Gastroesophageal sphincter (tissue), 4 donors: ENCODE measurements at regions not wholly inside any gene's neighbourhood (a gene's known extent, or its start where the extent isn't known, plus 50 kb on each side); places are given as distances from the start of the nearest gene placed in this dataset.

Experiments
- ATAC-seq: fragments of 150-250 bp; one replicate; pipeline ENCODE4 v1.9.1; 2016; ENCODE audit warnings: mild to moderate bottlenecking, moderate library complexity
- H3K27ac ChIP-seq, 4 donors: fragments of 200-600 bp; sonication (generic) in 3 of 4; 1 replicate in 3 of 4; 2 replicates in 1 of 4; pipeline ENCODE4 v1.5.1; 2016 to 2019
- H3K27me3 ChIP-seq: fragments of 200-600 bp; sonication (generic); one replicate; pipeline ENCODE4 v1.5.1; 2019
- H3K36me3 ChIP-seq, 2 donors: fragments of 200-600 bp; sonication (generic); one replicate each; pipeline ENCODE4 v1.5.1; 2019; ENCODE audit warnings: control low read depth in 1 of 2
- H3K4me1 ChIP-seq, 3 donors: fragments of 200-600 bp; sonication (generic); 1 replicate in 2 of 3; 2 replicates in 1 of 3; pipeline ENCODE4 v1.5.1; 2016 to 2019; ENCODE audit warnings: control low read depth in 2 of 3
- H3K4me3 ChIP-seq, 2 donors: fragments of 200-600 bp; sonication (generic); one replicate each; pipeline ENCODE4 v1.5.1; 2019; ENCODE audit warnings: mild to moderate bottlenecking in 1 of 2, moderate library complexity in 1 of 2
- H3K9me3 ChIP-seq, 3 donors: fragments of 200-600 bp; sonication (generic); one replicate each; pipeline ENCODE4 v1.5.1; 2017 to 2019; ENCODE audit warnings: control low read depth in 2 of 3
- EP300 ChIP-seq: sonication (generic); formaldehyde crosslinking; IDR thresholded peaks from one replicate; pipeline ENCODE4 v1.6.1; 2017; ENCODE audit warnings: antibody characterized with exemption, mild to moderate bottlenecking
- POLR2A ChIP-seq, 2 donors: fragments of 450-650 bp; IDR thresholded peaks; one replicate each; pipeline ENCODE4 v1.6.1; 2017; ENCODE audit warnings: antibody characterized with exemption in 2 of 2, mild to moderate bottlenecking in 2 of 2, moderate library complexity in 1 of 2
- POLR2AphosphoS5 ChIP-seq: sonication (generic); formaldehyde crosslinking; IDR thresholded peaks from one replicate; pipeline ENCODE4 v1.6.1; 2017; ENCODE audit warnings: antibody characterized with exemption
- WGBS, 2 donors: methylation state at CpG; one replicate each; pipeline ENCODE4 v1.1.5; 2018; ENCODE audit warnings: low coverage in 1 of 2; 5-methylcytosine and 5-hydroxymethylcytosine counted together
- TF ChIP-seq, protein P1 (sequence below), 4 experiments: fragments of 200-600 bp in 2 of 4; fragments of 450-650 bp in 2 of 4; sonication (generic) in 1 of 4; IDR thresholded peaks; one replicate each; pipeline ENCODE4 v1.5.1; 2017 to 2019; ENCODE audit warnings: antibody characterized with exemption in 4 of 4, mild to moderate bottlenecking in 2 of 4, moderate library complexity in 2 of 4

DNA sequence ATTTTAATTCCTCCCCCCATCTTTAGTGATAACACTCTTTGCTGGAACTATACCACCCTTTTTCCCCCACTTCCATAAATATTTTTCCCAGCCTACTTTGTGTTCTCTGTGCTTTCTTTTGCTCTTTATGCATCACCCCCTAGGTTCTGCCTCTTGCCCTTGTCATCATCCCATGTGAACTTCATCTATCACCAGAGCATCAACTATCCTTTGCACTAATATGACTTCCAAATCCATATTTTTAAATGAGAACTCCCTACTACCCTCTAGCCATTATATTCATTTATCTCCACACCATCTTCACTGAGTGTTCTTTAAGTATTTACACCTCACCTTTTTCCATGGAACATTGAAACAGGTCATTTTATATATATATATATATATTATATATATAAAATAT lies 452.7 kb downstream of the FOXO1 start:
- H3K27me3 ChIP-seq, result no peaks in the 10 kb centered on the region
- no peak overlapping the region for H3K4me3 ChIP-seq
- no peak overlapping the region for H3K27ac ChIP-seq
- no peaks in the 10 kb centered on the region for H3K36me3 ChIP-seq
- no peaks in the 10 kb centered on the region for H3K4me1 ChIP-seq
- TF ChIP-seq POLR2A (IDR thresholded peaks at IDR 0.05) (no peak), EP300 (no peak), POLR2AphosphoS5 (no peak)
- TF ChIP-seq, protein P1, sequence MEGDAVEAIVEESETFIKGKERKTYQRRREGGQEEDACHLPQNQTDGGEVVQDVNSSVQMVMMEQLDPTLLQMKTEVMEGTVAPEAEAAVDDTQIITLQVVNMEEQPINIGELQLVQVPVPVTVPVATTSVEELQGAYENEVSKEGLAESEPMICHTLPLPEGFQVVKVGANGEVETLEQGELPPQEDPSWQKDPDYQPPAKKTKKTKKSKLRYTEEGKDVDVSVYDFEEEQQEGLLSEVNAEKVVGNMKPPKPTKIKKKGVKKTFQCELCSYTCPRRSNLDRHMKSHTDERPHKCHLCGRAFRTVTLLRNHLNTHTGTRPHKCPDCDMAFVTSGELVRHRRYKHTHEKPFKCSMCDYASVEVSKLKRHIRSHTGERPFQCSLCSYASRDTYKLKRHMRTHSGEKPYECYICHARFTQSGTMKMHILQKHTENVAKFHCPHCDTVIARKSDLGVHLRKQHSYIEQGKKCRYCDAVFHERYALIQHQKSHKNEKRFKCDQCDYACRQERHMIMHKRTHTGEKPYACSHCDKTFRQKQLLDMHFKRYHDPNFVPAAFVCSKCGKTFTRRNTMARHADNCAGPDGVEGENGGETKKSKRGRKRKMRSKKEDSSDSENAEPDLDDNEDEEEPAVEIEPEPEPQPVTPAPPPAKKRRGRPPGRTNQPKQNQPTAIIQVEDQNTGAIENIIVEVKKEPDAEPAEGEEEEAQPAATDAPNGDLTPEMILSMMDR (IDR thresholded peaks at IDR 0.05), result no peak
- no peak for ATAC-seq
- no peaks in the 10 kb centered on the region for H3K9me3 ChIP-seq

DNA sequence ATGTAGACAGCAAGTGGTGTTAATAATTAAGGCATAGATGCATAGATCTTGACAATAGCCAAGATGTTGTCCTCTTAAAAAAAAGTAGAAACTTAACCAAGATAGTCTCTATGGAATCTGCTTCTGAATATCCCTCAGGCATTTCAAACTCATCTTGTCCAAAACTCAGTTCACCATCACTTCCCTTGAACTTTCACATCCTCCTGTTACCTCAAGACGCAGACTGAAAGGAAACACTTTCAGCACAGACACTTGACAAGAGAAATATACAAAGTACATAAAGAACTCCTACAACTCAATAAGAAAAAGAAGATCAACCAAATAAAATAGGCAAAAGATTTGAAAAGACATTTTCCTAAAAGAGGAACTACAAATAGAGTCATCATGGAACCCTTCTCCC lies 451.1 kb downstream of the FOXO1 start:
- peaks cover 0 to 5% (median 0%) of the 10 kb centered on the region in 3 donors for H3K4me1 ChIP-seq
- H3K9me3 ChIP-seq, result no peaks in the 10 kb centered on the region
- peak overlapping the region in 1 of 4 donors; percentile 3 for H3K27ac ChIP-seq
- no peak overlapping the region for H3K4me3 ChIP-seq
- no peaks in the 10 kb centered on the region for H3K36me3 ChIP-seq
- TF ChIP-seq POLR2A (IDR thresholded peaks at IDR 0.05) (no peak), POLR2AphosphoS5 (no peak), EP300 (no peak)
- TF ChIP-seq, protein P1 (IDR thresholded peaks at IDR 0.05), result no peak
- no peaks in the 10 kb centered on the region for H3K27me3 ChIP-seq
- no peak for ATAC-seq
- WGBS, 2 donors, result 50% methylated on average over 1 of the region's 1 CpG; no CpG with 5 or more reads in 1 of the 2 donors

DNA sequence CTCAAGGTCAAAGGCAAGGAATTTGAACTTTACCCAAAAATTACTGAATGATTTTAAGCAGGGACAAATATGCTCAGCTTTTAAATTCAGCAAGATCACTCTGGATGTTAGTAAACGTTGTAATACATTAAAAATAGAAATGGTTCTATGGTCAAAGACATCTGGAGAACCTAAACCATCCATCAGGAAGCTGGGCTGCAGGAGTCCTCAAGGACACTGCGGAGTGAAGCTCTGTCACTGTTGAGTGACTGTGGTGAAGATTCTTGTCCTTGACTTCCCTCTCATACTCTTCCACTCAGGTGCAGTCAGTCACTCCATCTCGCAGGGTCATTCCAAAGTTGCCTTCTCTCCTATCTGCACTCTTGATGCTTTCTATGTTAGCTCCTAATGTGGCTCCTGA lies 450.7 kb downstream of the FOXO1 start:
- TF ChIP-seq EP300 (no peak), POLR2AphosphoS5 (no peak), POLR2A (IDR thresholded peaks at IDR 0.05) (no peak)
- TF ChIP-seq, protein P1 (IDR thresholded peaks at IDR 0.05), result no peak
- Histone ChIP-seq H3K36me3 (no peaks in the 10 kb centered on the region), H3K4me1 (peaks cover under 1 to 9% (median 3%) of the 10 kb centered on the region in 3 donors), H3K9me3 (no peaks in the 10 kb centered on the region), H3K27me3 (no peaks in the 10 kb centered on the region), H3K27ac (peak overlapping the region in 1 of 4 donors; percentile 3), H3K4me3 (no peak overlapping the region)
- WGBS, 2 donors, result 83 to 92% methylated on average over 2 to 3 of the region's 3 CpGs
- ATAC-seq, result no peak

DNA sequence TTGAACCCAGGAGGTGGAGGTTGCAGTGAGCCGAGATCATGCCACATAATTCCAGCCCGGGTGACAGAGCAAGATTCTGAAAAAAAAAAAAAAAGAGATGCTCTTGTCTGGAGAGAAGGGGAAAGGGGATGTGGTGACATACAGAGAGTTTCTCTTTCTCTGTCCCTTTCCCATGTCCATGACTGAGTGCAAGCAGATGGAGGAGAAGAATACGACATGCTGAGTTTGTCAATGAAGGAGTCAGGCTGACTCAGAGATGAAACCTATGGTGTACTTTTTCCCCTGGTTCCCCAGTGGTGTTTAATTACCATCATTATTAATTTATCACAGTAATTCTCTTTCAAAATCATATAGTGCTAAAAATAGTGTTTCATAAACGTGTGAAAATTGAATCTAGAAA lies 448.8 kb downstream of the FOXO1 start:
- no peaks in the 10 kb centered on the region for H3K27me3 ChIP-seq
- no peak for TF ChIP-seq POLR2AphosphoS5
- no peaks in the 10 kb centered on the region for H3K36me3 ChIP-seq
- no peak overlapping the region for H3K4me3 ChIP-seq
- H3K27ac ChIP-seq, result no peak overlapping the region
- peaks cover 13 to 28% (median 22%) of the 10 kb centered on the region in 3 donors for H3K4me1 ChIP-seq
- ATAC-seq, result no peak
- 73 to 79% methylated on average over 4 of the region's 4 CpGs for WGBS, 2 donors
- no peaks in the 10 kb centered on the region for H3K9me3 ChIP-seq

DNA sequence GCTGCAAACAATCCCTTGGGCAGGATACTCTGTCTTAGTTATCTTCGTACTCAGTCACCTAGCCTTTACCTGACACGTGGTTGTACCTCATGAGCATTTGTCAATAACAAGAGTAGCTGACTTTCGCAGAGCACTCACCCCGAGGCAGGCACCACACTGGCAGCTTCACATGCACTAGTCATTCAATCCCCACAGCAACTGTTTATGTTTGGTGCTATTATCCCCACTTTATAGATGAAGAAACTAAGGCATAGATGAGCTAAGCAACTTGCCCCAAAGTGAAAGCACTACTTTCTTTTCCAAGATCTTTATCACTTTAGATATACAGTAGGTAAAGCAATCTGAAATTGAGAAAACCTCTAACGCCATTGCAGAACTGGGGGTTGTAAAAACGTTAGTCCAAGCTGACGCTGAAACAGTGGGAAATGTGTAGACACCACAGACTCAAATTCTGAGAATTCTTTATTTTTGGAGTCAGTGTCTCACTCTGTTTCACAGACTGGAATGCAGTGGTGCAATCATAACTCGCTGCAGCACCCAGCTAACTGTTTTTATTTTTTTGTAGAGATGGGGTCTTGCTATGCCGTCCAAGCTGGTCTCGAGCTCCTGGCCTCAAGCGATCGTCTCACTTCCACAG lies 446.0 kb downstream of the FOXO1 start:
- Histone ChIP-seq H3K4me3 (no peak overlapping the region), H3K27me3 (no peaks in the 10 kb centered on the region), H3K36me3 (no peaks in the 10 kb centered on the region), H3K4me1 (peaks cover 13 to 31% (median 24%) of the 10 kb centered on the region in 3 donors), H3K27ac (peak overlapping the region; percentile 77 to 94 (median 84)), H3K9me3 (no peaks in the 10 kb centered on the region)
- peak; percentile 12 for ATAC-seq
- no peak for TF ChIP-seq EP300
- TF ChIP-seq, protein P1 (IDR thresholded peaks at IDR 0.05), result no peak
- no peak for TF ChIP-seq POLR2AphosphoS5
- no peak for TF ChIP-seq POLR2A (IDR thresholded peaks at IDR 0.05)
- WGBS, 2 donors, result 85 to 89% methylated on average over 8 to 12 of the region's 12 CpGs
